ENCODE measurements at regions not wholly inside any gene's neighbourhood (a gene's known extent, or its start where the extent isn't known, plus 50 kb on each side); places are given as distances from the start of the nearest gene placed in this dataset.

GRCh38 chr7:113825832-113826231, 93.0 kb downstream of the PPP1R3A start:
- POLR2A ChIA-PET, result no interaction called here
- TF ChIP-seq CTCF (IDR thresholded peaks at IDR 0.05; ENCODE audit: control extremely low read depth, extremely low read depth, low read depth, missing control alignments), result no peak

GRCh38 chr7:113824117-113824823, 94.5 kb downstream of the PPP1R3A start:
- no peak for TF ChIP-seq CTCF (IDR thresholded peaks at IDR 0.05; ENCODE audit: control extremely low read depth, extremely low read depth, low read depth, missing control alignments)
- ChIA-PET CTCF (interaction anchor here (1.4 to 2.4 kb wide), 2 partner anchors 11 to 15 kb away, joined by 6 to 9 read pairs; no protein-coding TSS in a partner anchor), POLR2A (no interaction called here)
- no peak for DNase-seq (ENCODE audit: extremely low spot score)

More at GRCh38 chr7:113825832-113826231, 93.0 kb downstream of the PPP1R3A start:
- DNase-seq (ENCODE audit: extremely low spot score), result no peak
- CTCF ChIA-PET, result interaction anchor here (1.8 kb wide), 1 partner anchor 10 kb away, joined by 3 read pairs; no protein-coding TSS in a partner anchor

GRCh38 chr7:113819474-113819873, 99.3 kb downstream of the PPP1R3A start:
- DNase-seq (ENCODE audit: extremely low spot score), result no peak
- CTCF ChIA-PET, result interaction anchor here (1.5 kb wide), 1 partner anchor 11 kb away, joined by 3 read pairs; no protein-coding TSS in a partner anchor
- POLR2A ChIA-PET, result no interaction called here
- TF ChIP-seq CTCF (IDR thresholded peaks at IDR 0.05; ENCODE audit: control extremely low read depth, extremely low read depth, low read depth, missing control alignments), result no peak

- POLR2A ChIA-PET, result no interaction called here
- DNase-seq (ENCODE audit: extremely low spot score), result no peak
- no peak for TF ChIP-seq CTCF (IDR thresholded peaks at IDR 0.05; ENCODE audit: control extremely low read depth, extremely low read depth, low read depth, missing control alignments)
- CTCF ChIA-PET, result interaction anchor here (1.0 to 1.9 kb wide), 3 partner anchors 10 to 14 kb away, joined by 4 to 6 read pairs (median 4); no protein-coding TSS in a partner anchor
Observed at GRCh38 chr7:113816639-113817038, 102.2 kb downstream of the PPP1R3A start.

GRCh38 chr7:113813471-113813870, 105.3 kb downstream of the PPP1R3A start:
- ChIA-PET POLR2A (no interaction called here), CTCF (no interaction called here)
- no peak for TF ChIP-seq CTCF (IDR thresholded peaks at IDR 0.05; ENCODE audit: control extremely low read depth, extremely low read depth, low read depth, missing control alignments)
- DNase-seq (ENCODE audit: extremely low spot score), result no peak

GRCh38 chr7:113812591-113813255, 106.1 kb downstream of the PPP1R3A start:
- no peak for DNase-seq (ENCODE audit: extremely low spot score)
- TF ChIP-seq CTCF (IDR thresholded peaks at IDR 0.05; ENCODE audit: control extremely low read depth, extremely low read depth, low read depth, missing control alignments), result no peak
- POLR2A ChIA-PET, result no interaction called here
- CTCF ChIA-PET, result no interaction called here

Data from GM10248 (cell line).